HG02759 (cell line): ENCODE measurements at regions not wholly inside any gene's neighbourhood (a gene's known extent, or its start where the extent isn't known, plus 50 kb on each side); places are given as distances from the start of the nearest gene placed in this dataset.
A peak's percentile ranks its signal among the peaks of the same experiment; 100 is the strongest.
"Not testable (repeated sequence)": the region's sequence is repeated elsewhere in the genome, so short reads cannot be mapped to it uniquely, and the experiment has no call there.

Experiments
- ATAC-seq: cut with Tn5 transposase; IDR thresholded peaks from one replicate; pipeline ENCODE4 v1.9.1; 2021; ENCODE audit warnings: mild to moderate bottlenecking, moderate library complexity; ENCODE audit not compliant: unreplicated experiment

- ATAC-seq, result no peak
Measured at GRCh38 chr2:195572895-195573683, 83.9 kb upstream of the SLC39A10 start.

- no peak for ATAC-seq
Measured at GRCh38 chr2:195570329-195570728, 86.7 kb upstream of the SLC39A10 start.

- no peak for ATAC-seq
Measured at GRCh38 chr2:195569255-195569654, 87.8 kb upstream of the SLC39A10 start.

- ATAC-seq, result not testable (repeated sequence)
Measured at GRCh38 chr2:195564625-195565135, 92.3 kb upstream of the SLC39A10 start.

- no peak for ATAC-seq
Measured at GRCh38 chr2:195563857-195564512, 93.0 kb upstream of the SLC39A10 start.

- ATAC-seq, result no peak
Measured at GRCh38 chr2:195562570-195563566, 94.2 kb upstream of the SLC39A10 start.

- peak; percentile 46 for ATAC-seq
Measured at GRCh38 chr2:195561116-195561921, 95.7 kb upstream of the SLC39A10 start.

- no peak for ATAC-seq
Measured at GRCh38 chr2:195560209-195560895, 96.7 kb upstream of the SLC39A10 start.

- ATAC-seq, result peak; percentile 83
Measured at GRCh38 chr2:195559431-195559914, 97.6 kb upstream of the SLC39A10 start.

- ATAC-seq, result no peak
Measured at GRCh38 chr2:195555971-195556370, 101.1 kb upstream of the SLC39A10 start.

GRCh38 chr2:195552581-195552980 is 104.4 kb upstream of the SLC39A10 start:
- ATAC-seq, result no peak

- ATAC-seq, result no peak
Measured at GRCh38 chr2:195548198-195548940, 108.7 kb upstream of the SLC39A10 start.

- not testable (repeated sequence) for ATAC-seq
Measured at GRCh38 chr2:195547268-195547840, 109.7 kb upstream of the SLC39A10 start.

GRCh38 chr2:195545811-195546210 is 111.2 kb upstream of the SLC39A10 start:
- ATAC-seq, result no peak

GRCh38 chr2:195543902-195544894 is 112.8 kb upstream of the SLC39A10 start:
- peak; percentile 97 for ATAC-seq

- no peak for ATAC-seq
Measured at GRCh38 chr2:195543063-195543462, 114.0 kb upstream of the SLC39A10 start.

- no peak for ATAC-seq
Measured at GRCh38 chr2:195542067-195542466, 115.0 kb upstream of the SLC39A10 start.
